Fibroblast of skin of right quadriceps (primary cell): ENCODE measurements at regions not wholly inside any gene's neighbourhood (a gene's known extent, or its start where the extent isn't known, plus 50 kb on each side); places are given as distances from the start of the nearest gene placed in this dataset.

ENCODE experiments used
- DNase-seq: peaks from one replicate; pipeline ENCODE4 v3.0.0-alpha.2; 2013

DNA sequence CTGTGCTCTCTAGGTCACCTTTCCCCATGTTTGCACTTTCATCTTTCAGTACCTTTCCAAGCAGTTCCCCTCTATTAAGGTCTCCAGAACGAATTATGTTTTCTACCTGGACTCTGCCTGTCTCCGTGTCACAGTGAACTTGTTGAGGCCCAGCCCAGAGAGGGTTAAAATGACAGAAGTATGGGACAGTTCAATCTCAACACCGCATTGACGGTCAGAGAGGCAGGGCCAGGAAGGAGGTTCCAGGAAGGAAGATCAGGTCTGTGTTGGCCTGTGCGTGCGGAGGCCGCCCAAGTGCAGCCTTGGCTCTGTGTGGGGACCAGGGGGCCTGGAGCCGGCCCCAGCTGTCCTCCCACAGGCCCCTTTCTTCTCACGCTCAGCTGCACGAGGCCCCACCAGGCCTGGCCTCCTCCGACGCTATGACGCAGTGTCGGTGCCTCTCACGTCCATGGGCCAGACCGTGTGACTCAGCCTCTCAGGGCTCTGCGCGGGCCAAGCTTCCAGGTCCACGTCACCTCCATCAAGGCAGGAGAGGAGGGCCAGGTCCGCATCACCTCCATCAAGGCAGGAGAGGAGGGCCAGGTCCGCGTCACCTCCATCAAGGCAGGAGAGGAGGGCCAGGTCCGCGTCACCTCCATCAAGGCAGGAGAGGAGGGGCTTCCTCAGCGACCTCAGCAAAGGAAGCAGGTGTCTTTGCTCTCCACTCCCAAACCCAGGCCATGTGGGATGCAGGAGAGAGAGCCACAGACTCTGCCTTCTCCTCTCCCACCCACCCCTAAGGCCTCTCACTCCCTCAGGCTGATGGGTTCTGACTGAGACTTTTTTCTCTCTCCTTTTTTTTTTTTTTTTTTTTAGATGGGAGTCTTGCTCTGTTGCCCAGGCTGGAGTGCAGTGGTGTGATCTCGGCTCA is 83.1 kb downstream of the CPN2 start:
- peak; percentile 67 for DNase-seq

DNA sequence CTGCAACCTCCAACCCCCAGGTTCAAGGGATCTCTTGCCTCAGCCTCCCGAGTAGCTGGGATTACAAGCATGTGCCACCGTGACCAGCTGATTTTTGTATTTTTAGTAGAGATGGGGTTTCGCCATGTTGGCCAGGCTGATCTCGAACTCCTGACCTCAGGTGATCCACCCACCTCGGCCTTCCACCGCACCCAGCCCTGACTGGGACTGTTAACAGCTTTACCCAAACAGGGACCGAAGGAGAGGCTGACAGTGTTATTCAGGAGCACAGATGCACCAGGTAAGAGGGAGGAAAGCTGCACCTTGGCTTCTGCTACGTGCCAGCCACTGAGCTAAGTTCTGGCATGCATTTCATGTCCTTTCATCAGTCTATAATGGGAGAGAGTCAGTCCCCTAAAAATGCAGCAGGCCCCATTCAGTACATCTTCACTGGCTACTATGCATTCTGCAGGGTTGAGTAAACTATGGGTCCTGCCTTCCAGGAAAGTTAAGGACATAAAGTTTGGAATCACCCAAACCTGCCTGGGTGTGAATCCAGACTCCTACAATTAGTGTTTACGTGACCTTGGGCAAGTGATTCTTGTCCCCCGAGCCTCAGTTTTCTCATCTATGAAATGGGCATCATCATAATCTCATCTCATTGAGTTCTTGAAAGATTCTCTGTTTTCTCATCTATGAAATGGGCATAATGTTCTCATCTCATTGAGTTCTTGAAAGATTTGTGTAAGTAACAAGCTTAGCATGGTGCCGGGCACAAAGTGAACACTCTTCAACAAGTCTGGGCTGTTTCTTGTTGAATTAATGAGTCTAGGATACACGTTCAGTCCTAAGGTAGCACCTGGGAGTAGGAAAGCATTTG is 82.2 kb downstream of the CPN2 start:
- no peak for DNase-seq

DNA sequence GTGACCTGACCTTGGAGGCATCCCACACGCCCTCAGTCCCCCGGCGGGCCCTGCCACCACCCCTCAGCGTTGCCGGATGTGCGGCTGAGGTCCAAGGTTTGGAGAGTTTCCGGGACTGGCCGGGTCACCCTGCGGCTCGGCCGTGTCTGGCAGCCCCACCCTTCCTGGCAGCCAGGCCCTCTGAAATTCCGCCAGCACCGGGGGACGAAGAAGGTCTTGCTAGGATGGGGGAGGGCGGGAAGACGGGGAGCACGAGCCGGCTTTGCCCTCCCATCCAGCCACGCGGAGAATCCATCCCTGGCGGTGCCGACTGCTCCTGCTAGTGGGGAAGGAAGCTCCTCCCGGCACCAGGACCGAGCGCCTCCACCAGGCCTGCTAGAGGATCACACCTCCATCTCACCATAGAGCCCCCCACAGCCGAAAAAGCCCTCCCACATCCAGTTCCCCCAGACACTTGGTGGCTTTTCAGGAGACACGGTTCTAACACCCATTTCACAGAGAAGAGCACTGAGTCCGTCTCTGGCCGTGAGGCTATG is 81.5 kb downstream of the CPN2 start:
- DNase-seq = peak; percentile 49

DNA sequence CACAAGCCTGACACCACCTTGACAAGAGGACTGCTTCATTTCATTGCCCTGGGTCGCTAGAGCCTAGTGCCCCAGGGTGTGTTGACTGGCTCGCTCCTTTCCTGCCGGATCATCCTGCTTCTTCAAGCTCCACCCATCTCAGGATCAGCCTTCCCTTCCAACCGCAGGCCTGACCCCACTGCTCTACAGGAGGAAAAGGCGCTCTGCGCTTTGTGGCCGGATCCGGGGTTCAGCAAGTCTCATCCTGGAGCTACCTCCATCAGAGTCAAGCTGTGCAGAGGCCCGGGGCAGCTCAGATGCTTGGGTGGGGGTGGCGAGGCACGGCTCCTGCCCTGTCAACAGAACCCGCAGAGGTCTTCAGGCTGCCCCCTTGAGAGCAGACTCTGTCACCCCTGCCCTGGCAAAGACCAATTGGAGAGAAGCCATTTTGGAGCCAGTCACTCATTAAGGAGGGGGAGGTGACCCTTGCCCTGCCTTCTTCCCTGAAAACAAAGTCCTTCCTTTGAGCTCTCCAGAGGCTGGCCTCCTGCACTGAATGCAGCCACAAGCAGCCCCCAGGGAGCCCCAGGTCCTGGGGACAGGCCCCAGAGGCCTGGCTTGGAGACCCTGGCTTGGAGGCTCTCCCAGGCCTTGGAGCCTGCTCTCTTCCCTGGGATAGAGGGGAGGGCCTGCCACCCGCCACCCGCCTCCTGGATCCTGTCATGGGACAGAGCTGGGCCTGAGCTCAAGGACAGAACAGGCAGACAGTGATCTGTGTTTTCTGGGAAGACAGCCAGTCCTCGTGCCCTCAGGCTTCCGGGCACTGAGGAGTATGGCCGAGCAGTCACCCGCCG is 80.3 kb downstream of the CPN2 start:
- DNase-seq = no peak

DNA sequence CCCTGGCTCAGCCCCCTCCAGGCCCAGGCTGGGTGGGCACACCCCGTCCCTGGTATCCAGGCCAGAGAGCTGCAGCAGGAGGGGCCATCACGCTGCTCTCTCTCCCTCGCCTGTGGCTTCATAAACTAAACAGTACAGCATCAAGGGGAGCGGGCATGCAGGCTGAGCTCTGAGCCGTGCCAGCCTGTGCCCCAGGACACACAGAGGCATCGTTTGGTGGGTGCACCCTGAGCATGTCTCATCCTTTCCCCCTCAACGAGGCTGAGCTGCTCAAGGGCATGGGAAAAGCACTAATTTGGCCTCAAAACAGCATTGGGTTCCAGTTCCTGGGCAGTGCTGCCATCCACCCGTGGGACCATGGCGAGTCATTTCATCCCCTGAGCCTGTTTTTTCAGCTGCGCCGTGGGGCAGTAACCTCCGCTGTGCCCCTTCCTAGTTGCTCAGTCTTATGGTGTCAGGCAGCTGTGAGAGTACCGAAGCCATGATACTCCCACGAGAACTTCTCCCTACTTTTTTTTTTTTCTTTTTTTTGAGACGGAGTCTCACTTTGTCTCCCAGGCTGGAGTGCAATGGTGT is 79.6 kb downstream of the CPN2 start:
- no peak for DNase-seq

DNA sequence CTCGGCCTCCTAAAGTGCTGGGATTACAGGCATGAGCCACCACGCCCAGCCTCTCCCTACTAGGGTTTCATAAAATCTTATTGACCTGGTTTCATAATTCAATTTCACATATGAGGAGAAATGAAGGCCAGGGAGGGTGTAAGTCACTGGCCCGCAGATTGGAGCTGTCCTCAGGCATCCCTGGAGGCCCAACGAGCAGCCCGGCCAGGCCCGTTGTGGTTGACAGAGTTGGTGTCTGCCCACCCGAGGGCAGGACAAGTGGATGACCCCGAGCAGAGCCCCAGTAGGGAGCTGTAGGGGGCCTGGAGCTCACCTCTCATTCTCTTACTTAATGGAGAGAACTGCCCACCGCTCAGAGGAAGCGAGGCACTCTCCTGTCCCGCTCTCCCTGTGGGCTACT is 78.9 kb downstream of the CPN2 start:
- no peak for DNase-seq

DNA sequence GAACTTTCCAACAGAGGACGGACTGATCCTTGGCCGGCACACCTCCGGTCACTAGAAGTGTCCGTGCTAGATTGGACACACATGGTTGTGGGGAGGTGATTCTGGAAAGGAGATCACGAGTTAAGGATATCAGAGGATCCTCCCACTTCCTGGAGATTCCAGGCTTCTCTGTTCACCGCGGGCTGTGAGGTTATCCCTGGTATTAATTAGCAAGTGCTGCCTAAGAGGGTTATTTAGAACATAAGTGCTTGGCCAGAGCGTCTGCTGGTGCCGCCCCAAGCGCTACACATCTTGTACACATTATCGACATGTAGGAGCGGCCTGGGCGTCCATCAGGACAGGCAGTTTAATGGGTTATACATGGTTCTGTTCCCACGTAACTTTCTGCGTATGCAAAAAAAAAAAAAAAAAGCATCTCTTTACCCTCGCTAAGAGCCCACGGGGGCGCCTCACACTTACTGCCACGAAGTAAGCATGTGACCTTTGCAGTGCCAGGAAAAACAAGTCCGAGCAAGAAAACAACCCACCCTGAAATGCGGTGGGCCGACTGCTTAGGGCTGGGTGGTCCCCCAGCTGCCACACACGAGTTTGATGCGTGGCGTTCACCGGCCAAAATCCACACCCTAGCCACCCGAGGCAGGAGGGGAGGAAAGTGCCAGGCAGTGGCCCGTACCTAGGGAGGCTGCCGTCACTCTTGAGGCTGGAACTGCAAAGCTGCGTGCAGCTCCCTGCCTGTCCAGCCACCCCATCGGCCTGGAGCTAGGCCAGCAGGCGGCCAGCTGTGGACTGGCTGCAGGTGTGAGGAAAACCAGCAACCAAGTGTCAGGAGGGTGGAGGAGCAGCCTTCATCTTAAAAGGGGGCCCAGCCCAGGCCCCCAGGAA is 78.0 kb downstream of the CPN2 start:
- peak; percentile 89 for DNase-seq

DNA sequence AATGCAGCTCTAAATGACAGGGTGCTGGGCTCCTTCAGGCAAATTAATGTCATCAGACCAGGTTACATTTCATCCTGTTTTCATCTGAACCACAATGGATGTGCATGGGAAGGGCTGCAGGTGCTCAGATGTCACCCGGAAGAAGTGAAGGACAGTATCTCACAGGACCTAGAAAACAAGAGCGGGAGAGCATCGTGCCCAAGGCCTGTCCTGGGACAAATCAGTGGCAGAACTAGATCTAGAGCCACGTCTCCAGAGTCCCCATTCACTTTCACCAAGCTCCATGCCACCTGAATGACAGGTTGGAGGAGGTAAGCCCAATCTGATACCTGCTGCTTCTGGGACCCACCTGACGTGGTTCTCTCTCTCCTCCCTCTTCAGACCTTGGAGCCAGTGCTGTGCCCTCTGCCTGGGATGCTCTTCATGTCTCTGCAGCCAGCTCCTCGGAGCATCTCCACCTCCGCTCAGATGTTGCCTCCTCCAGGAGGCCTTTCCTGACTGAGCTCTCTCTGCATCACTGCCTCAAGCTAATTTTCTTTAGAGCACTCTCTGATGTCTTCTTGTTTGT is 77.3 kb downstream of the CPN2 start:
- no peak for DNase-seq

DNA sequence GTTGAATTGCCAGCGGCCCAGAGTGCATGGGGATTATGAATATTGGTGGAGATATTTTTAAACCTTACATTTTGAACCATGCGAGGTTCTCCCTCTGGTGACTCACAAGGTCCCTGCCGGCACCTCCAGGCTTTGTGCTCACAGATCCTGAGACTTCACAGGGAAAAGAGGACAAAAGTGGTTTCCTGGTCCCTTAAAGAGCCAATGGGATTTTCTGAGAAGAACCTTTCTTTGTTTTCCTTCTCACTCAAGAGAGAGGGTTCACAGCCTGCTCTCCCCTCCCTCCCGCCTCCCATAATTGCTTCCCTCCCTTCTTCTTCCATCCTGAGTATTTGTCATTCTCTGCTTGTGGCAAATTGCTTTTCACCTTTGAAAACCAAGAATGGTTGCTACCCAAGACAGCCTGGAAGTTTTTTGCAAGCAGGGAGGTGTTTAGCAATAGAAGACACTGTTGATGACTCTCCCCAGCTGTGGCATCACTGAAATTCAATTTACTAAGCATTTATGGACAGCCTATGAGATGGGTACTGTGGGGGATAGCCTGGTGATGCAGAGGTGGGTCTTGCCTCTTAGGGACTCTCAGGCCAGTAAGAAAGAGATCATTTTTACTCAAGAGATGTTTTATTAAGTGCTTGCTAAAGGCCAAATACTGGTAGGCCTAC is 76.6 kb downstream of the CPN2 start:
- peak; percentile 41 for DNase-seq

DNA sequence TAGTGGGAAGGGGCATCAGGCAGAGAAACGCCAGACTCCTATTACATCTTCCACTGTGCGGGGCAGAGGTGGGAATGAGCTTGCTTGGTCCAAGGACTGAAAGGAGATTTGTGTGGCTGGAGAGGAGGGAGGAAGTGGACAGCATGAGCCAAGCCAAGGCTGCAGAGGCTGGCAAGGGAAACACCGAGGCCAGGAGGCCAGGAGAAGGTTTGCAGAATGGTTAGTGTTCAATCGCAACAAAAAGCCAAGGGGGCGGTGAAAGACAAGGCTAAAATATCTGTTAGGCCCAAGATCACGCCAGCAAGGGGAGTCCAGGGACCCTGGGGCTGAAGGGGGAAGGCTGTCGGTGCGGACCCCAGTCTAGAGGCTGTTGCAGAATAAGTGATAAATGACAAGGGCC is 75.8 kb downstream of the CPN2 start:
- DNase-seq = no peak

DNA sequence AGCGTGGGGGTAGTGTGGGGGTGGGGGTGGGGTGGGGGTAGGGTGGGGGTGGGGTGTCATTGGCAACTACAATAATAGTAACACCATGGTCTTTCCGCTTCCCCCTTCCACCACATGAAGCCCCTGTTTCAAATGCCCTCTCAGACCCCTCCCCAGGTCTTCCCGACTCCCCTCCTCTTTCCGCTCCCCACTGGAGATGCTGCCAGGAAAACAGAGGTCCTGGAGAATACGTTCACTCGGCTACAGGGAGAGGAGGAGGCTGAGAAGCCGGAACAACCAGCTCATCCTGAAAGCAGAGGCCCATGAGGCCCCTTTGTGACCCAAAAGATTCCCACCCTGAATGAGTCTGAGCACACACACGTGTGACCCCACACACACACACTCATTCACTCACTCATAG is 75.4 kb downstream of the CPN2 start:
- no peak for DNase-seq

DNA sequence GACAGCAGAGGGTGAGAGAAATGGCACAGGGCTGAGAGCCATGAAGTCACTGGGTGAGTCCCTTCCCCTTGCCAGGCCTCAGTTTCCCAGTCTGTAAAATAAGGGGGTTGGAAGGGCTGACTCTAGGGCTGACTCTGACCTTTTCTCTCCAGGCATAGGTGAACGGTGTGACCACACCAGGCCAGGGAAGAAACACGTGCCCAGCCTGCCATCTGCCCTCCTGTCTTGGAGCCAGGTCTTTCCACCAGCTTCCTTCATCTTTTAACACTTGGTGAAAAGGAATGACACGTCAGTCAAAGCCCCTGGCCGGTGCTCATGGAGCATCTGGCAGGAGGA is 74.4 kb downstream of the CPN2 start:
- DNase-seq = no peak

DNA sequence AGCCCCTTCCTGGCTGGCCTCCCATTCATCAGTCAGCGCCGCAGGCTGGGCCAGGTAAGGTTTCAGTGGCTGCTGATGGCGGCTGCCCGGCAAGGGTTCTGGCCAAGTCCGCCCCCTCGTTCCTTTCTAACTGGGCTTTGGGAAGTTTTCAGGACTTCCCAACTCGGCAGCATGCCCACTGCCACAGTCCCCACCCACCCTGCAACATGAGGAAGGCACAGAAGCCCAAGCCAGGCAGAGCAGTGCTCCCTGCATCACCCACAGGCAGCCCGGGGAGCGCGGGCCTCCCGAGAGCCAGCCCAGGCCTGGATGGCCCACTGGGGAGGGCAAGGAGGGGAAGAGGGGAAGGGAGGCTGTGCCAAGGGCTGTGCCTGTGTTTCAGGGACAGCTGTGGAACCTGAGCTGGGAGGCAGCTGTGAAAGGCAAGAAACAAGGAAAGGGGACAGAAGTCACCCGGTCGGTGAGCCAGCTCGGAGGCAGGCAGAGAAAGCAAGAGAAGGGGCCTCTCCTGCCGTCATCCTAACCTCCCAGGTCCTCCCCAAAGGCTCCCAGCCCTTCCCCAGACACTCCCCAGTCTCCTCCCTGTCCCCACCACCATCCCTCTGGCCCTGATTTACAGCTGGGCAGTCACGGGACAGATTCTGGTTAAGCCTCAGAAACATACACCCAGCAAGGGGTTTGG is 73.9 kb downstream of the CPN2 start:
- DNase-seq = peak; percentile 74

DNA sequence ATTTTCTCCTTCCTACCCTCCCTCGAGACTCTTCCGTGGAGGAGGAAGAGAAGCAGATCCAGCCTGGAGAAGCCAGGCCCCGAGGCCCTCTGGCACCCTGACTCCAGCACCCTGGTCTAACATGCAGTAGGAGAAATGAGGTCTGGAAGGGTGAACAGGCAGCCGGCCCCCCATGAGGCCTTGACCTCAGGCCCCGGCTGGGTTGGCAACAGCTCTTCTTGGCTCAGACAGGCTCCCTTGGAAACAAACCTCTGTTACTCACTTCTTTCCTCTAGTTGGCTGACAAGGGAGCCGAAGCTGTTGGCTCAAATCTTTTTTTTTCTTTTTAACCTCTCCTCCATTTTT is 73.4 kb downstream of the CPN2 start:
- peak; percentile 64 for DNase-seq

DNA sequence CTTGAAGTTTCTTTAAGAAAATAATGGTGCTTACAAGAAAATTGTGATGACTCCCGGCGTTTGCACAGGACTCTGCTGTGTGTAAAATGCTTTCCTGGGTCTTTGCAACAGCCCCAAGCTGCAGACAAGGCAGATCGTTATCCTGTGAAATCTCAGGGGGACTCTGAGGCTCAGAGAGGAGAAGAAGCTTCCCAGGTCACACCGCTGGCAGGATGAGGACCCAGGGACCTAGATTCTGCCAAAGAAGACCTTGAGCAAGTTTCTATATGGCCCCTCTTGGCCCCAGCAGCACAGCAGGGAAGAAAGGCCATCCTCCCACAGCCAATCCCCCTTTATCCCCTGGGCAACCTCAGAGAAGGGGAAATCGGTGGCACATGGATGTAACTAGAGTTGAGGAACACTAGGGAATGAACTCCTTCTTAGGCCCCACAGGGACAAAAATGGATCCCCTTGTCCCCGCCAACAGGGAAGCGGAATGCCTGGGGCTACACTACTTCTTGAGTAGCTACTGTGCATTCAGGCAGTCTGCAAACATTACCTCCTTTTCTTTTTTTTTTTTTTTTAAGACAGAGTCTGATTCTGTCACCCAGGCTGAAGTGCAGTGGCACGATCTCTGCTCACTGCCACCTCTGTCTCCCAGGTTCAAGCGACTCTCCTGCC is 72.8 kb downstream of the CPN2 start:
- no peak for DNase-seq

DNA sequence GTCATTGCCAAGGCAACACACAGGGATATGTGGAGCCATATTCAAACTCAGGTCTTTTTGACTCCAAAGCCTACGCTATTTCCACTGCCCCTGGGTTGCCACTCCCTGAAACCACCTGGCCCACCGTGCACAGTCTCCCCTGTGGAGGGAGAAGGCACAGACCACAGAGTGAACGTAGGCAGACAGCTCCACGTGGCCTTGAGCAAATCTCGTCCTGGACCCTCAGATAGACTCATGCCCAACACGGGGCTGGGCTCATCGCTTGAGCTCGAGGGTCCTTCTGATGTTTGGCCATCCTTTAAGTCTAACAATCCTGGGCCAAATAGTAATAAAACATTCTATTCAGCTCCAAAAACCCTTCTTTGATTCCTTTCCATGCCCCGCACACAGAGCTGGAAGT is 72.0 kb downstream of the CPN2 start:
- DNase-seq = no peak

DNA sequence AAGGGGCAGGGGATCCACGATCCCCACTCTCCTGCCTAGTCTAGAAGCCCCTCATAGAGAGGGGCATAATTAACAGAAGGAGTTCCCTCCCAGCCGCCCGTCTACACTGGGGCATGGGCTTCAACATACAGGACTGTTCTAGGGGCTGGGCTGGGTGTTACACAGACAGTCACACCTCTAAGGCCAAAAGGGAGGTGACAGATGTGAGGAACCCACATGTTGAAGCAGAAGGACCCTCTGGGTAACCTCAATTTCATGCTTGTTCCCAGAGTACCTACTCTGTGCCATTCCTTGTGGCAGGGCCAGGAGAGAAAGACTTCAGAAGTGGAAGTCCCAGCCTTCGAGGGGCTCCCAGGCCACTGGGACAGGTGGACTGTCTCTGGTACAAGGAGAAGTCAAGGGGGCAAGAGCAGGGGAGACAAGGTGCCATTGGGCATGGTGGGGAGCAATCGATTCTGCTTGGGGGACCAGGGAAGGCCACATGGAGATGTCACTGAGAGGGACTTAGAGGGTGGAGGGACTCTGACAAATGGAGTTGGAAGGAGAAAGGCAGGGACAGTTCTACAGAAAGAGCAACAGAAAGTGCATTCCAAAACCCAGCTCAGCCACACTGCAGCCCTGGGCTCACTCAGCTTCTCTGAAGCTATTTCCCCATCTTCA is 71.3 kb downstream of the CPN2 start:
- no peak for DNase-seq

DNA sequence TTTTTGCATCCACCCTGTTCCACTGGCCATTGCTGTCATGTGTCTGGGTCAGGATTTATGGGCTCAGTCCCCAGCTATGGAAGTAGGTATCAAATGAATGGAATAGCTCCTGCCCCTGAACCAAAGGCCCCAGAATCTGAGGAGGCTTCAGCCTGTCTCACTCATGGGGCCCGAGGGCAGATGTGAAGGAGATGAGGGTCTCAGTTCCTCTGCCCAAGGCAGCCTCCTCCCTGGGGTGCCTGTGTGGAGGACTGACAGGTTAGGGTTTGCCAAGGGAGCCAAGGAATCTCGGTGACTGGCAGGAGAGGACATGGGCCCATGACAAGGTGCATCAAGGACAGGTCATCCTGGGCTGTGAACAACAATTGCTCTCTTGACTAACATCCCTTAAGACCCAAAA is 70.4 kb downstream of the CPN2 start:
- no peak for DNase-seq

DNA sequence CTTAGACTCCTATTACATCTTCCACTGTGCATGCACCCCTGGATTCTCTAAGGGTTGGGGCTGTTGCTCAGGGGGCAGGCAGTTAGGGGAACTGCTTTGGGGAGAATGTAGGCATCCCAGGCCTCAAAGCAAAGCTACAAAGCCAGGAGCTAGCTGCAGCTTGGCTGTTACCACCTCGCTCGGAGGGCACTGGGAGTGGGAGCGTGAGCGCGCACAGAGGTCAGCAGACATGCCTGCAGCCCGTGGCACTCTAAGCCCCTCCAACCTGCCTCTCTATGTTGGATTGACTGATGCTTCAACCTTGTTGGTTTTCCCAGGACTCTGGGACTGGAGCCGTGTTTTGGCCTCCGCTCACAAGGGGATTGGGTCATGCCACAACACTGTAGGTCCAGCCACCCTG is 69.8 kb downstream of the CPN2 start:
- no peak for DNase-seq
